ENCODE measurements at regions not wholly inside any gene's neighbourhood (a gene's known extent, or its start where the extent isn't known, plus 50 kb on each side); places are given as distances from the start of the nearest gene placed in this dataset.

GRCh38 chr4:56219447-56219846 lies 167.8 kb downstream of the AASDH start:
- intact Hi-C loops (cut with DNase I): no loop called here
- Histone ChIP-seq H3K9me3 (ENCODE audit: control insufficient read depth, low read length) (no peaks in the 10 kb centered on the region), H3K27ac (ENCODE audit: low read depth in 1 of 2, low read length in 2 of 2) (no peak overlapping the region), H3K4me1 (ENCODE audit: control insufficient read depth in 1 of 2, insufficient read depth in 2 of 2, low read length in 2 of 2) (peaks cover 0 to 2% of the 10 kb centered on the region in 2 donors), H3K27me3 (ENCODE audit: control insufficient read depth in 1 of 2, insufficient read depth in 2 of 2, low read length in 1 of 2) (no peaks in the 10 kb centered on the region), H3K4me3 (ENCODE audit: low read length in 2 of 2) (no peak overlapping the region), H3K36me3 (ENCODE audit: control insufficient read depth in 1 of 2, insufficient read depth in 2 of 2, low read length in 1 of 2) (no peaks in the 10 kb centered on the region)
- 91 to 92% methylated on average over 3 of the region's 3 CpGs for WGBS, 2 donors
- ATAC-seq (ENCODE audit: low FRiP score): no peak
- no peak for DNase-seq

GRCh38 chr4:56218230-56218895 lies 168.9 kb downstream of the AASDH start:
- DNase-seq (no peak), ATAC-seq (ENCODE audit: low FRiP score) (no peak)
- intact Hi-C loops (cut with DNase I): no loop called here

GRCh38 chr4:56217343-56217890 lies 169.9 kb downstream of the AASDH start:
- no peak overlapping the region for H3K27ac ChIP-seq (ENCODE audit: low read depth in 1 of 2, low read length in 2 of 2)
- intact Hi-C loops (cut with DNase I): no loop called here
- ATAC-seq (ENCODE audit: low FRiP score) (no peak), DNase-seq (no peak)
- H3K4me1 ChIP-seq (ENCODE audit: control insufficient read depth in 1 of 2, insufficient read depth in 2 of 2, low read length in 2 of 2): peaks cover 0 to 2% of the 10 kb centered on the region in 2 donors
- no peaks in the 10 kb centered on the region for H3K36me3 ChIP-seq (ENCODE audit: control insufficient read depth in 1 of 2, insufficient read depth in 2 of 2, low read length in 1 of 2)
- WGBS, 2 donors: 54 to 59% methylated on average over 3 of the region's 3 CpGs
- H3K27me3 ChIP-seq (ENCODE audit: control insufficient read depth in 1 of 2, insufficient read depth in 2 of 2, low read length in 1 of 2): no peaks in the 10 kb centered on the region
- H3K4me3 ChIP-seq (ENCODE audit: low read length in 2 of 2): no peak overlapping the region
- H3K9me3 ChIP-seq (ENCODE audit: control insufficient read depth, low read length): no peaks in the 10 kb centered on the region

More at GRCh38 chr4:56218230-56218895, 168.9 kb downstream of the AASDH start:
- Histone ChIP-seq H3K4me3 (ENCODE audit: low read length in 2 of 2) (no peak overlapping the region), H3K9me3 (ENCODE audit: control insufficient read depth, low read length) (no peaks in the 10 kb centered on the region), H3K36me3 (ENCODE audit: control insufficient read depth in 1 of 2, insufficient read depth in 2 of 2, low read length in 1 of 2) (no peaks in the 10 kb centered on the region), H3K27me3 (ENCODE audit: control insufficient read depth in 1 of 2, insufficient read depth in 2 of 2, low read length in 1 of 2) (no peaks in the 10 kb centered on the region), H3K4me1 (ENCODE audit: control insufficient read depth in 1 of 2, insufficient read depth in 2 of 2, low read length in 2 of 2) (peaks cover 0 to 2% of the 10 kb centered on the region in 2 donors), H3K27ac (ENCODE audit: low read depth in 1 of 2, low read length in 2 of 2) (no peak overlapping the region)
- WGBS, 2 donors: 76 to 89% methylated on average over 2 of the region's 2 CpGs

- H3K4me3 ChIP-seq (ENCODE audit: low read length in 2 of 2): no peak overlapping the region
- ATAC-seq (ENCODE audit: low FRiP score) (peak; percentile 24), DNase-seq (peak in 1 of 2 donors; percentile 56)
- no peaks in the 10 kb centered on the region for H3K36me3 ChIP-seq (ENCODE audit: control insufficient read depth in 1 of 2, insufficient read depth in 2 of 2, low read length in 1 of 2)
- peaks cover 0 to 2% of the 10 kb centered on the region in 2 donors for H3K4me1 ChIP-seq (ENCODE audit: control insufficient read depth in 1 of 2, insufficient read depth in 2 of 2, low read length in 2 of 2)
- peaks cover 2% of the 10 kb centered on the region for H3K9me3 ChIP-seq (ENCODE audit: control insufficient read depth, low read length)
- no peaks in the 10 kb centered on the region for H3K27me3 ChIP-seq (ENCODE audit: control insufficient read depth in 1 of 2, insufficient read depth in 2 of 2, low read length in 1 of 2)
- intact Hi-C loops (cut with DNase I): no loop called here
- 45 to 53% methylated on average over 3 of the region's 3 CpGs for WGBS, 2 donors
- H3K27ac ChIP-seq (ENCODE audit: low read depth in 1 of 2, low read length in 2 of 2): no peak overlapping the region
Measured at GRCh38 chr4:56215901-56216300, 171.4 kb downstream of the AASDH start.

GRCh38 chr4:56215141-56215783 lies 172.0 kb downstream of the AASDH start:
- no peaks in the 10 kb centered on the region for H3K27me3 ChIP-seq (ENCODE audit: control insufficient read depth in 1 of 2, insufficient read depth in 2 of 2, low read length in 1 of 2)
- peaks cover 2% of the 10 kb centered on the region for H3K9me3 ChIP-seq (ENCODE audit: control insufficient read depth, low read length)
- ATAC-seq (ENCODE audit: low FRiP score): no peak
- WGBS, 2 donors: 60 to 63% methylated on average over 4 of the region's 4 CpGs
- DNase-seq: no peak
- intact Hi-C loops (cut with DNase I): no loop called here
- no peaks in the 10 kb centered on the region for H3K36me3 ChIP-seq (ENCODE audit: control insufficient read depth in 1 of 2, insufficient read depth in 2 of 2, low read length in 1 of 2)
- no peak overlapping the region for H3K27ac ChIP-seq (ENCODE audit: low read depth in 1 of 2, low read length in 2 of 2)
- peaks cover 0 to 2% of the 10 kb centered on the region in 2 donors for H3K4me1 ChIP-seq (ENCODE audit: control insufficient read depth in 1 of 2, insufficient read depth in 2 of 2, low read length in 2 of 2)
- no peak overlapping the region for H3K4me3 ChIP-seq (ENCODE audit: low read length in 2 of 2)

GRCh38 chr4:56213543-56213942 lies 173.7 kb downstream of the AASDH start:
- no peaks in the 10 kb centered on the region for H3K27me3 ChIP-seq (ENCODE audit: control insufficient read depth in 1 of 2, insufficient read depth in 2 of 2, low read length in 1 of 2)
- H3K27ac ChIP-seq (ENCODE audit: low read depth in 1 of 2, low read length in 2 of 2): no peak overlapping the region
- H3K4me3 ChIP-seq (ENCODE audit: low read length in 2 of 2): no peak overlapping the region
- H3K9me3 ChIP-seq (ENCODE audit: control insufficient read depth, low read length): peaks cover 2% of the 10 kb centered on the region
- intact Hi-C loops (cut with DNase I): no loop called here
- DNase-seq: no peak
- peaks cover 0 to 2% of the 10 kb centered on the region in 2 donors for H3K4me1 ChIP-seq (ENCODE audit: control insufficient read depth in 1 of 2, insufficient read depth in 2 of 2, low read length in 2 of 2)
- 86 to 88% methylated on average over 3 of the region's 3 CpGs for WGBS, 2 donors
- no peak for ATAC-seq (ENCODE audit: low FRiP score)
- H3K36me3 ChIP-seq (ENCODE audit: control insufficient read depth in 1 of 2, insufficient read depth in 2 of 2, low read length in 1 of 2): no peaks in the 10 kb centered on the region

GRCh38 chr4:56212774-56213173 lies 174.5 kb downstream of the AASDH start:
- Histone ChIP-seq H3K4me3 (ENCODE audit: low read length in 2 of 2) (no peak overlapping the region), H3K9me3 (ENCODE audit: control insufficient read depth, low read length) (peaks cover 2% of the 10 kb centered on the region), H3K36me3 (ENCODE audit: control insufficient read depth in 1 of 2, insufficient read depth in 2 of 2, low read length in 1 of 2) (no peaks in the 10 kb centered on the region), H3K27ac (ENCODE audit: low read depth in 1 of 2, low read length in 2 of 2) (no peak overlapping the region), H3K27me3 (ENCODE audit: control insufficient read depth in 1 of 2, insufficient read depth in 2 of 2, low read length in 1 of 2) (no peaks in the 10 kb centered on the region), H3K4me1 (ENCODE audit: control insufficient read depth in 1 of 2, insufficient read depth in 2 of 2, low read length in 2 of 2) (peaks cover 0 to 2% of the 10 kb centered on the region in 2 donors)
- WGBS, 2 donors: 95 to 96% methylated on average over 2 of the region's 2 CpGs
- DNase-seq: no peak
- intact Hi-C loops (cut with DNase I): no loop called here
- ATAC-seq (ENCODE audit: low FRiP score): no peak

GRCh38 chr4:56211202-56211601 lies 176.1 kb downstream of the AASDH start:
- intact Hi-C loops (cut with DNase I): no loop called here
- no peak for ATAC-seq (ENCODE audit: low FRiP score)
- H3K27me3 ChIP-seq (ENCODE audit: control insufficient read depth in 1 of 2, insufficient read depth in 2 of 2, low read length in 1 of 2): no peaks in the 10 kb centered on the region
- WGBS, 2 donors: 95 to 96% methylated on average over 3 of the region's 3 CpGs
- H3K4me1 ChIP-seq (ENCODE audit: control insufficient read depth in 1 of 2, insufficient read depth in 2 of 2, low read length in 2 of 2): peaks cover 0 to 2% of the 10 kb centered on the region in 2 donors
- no peak overlapping the region for H3K4me3 ChIP-seq (ENCODE audit: low read length in 2 of 2)
- peaks cover 2% of the 10 kb centered on the region for H3K9me3 ChIP-seq (ENCODE audit: control insufficient read depth, low read length)
- no peak for DNase-seq
- no peak overlapping the region for H3K27ac ChIP-seq (ENCODE audit: low read depth in 1 of 2, low read length in 2 of 2)
- no peaks in the 10 kb centered on the region for H3K36me3 ChIP-seq (ENCODE audit: control insufficient read depth in 1 of 2, insufficient read depth in 2 of 2, low read length in 1 of 2)

GRCh38 chr4:56210397-56210796 lies 176.9 kb downstream of the AASDH start:
- H3K9me3 ChIP-seq (ENCODE audit: control insufficient read depth, low read length): peaks cover 2% of the 10 kb centered on the region
- ATAC-seq (ENCODE audit: low FRiP score): no peak
- H3K4me3 ChIP-seq (ENCODE audit: low read length in 2 of 2): no peak overlapping the region
- no peak overlapping the region for H3K27ac ChIP-seq (ENCODE audit: low read depth in 1 of 2, low read length in 2 of 2)
- peaks cover 0 to 2% of the 10 kb centered on the region in 2 donors for H3K4me1 ChIP-seq (ENCODE audit: control insufficient read depth in 1 of 2, insufficient read depth in 2 of 2, low read length in 2 of 2)
- DNase-seq: no peak
- H3K36me3 ChIP-seq (ENCODE audit: control insufficient read depth in 1 of 2, insufficient read depth in 2 of 2, low read length in 1 of 2): no peaks in the 10 kb centered on the region
- 50 to 51% methylated on average over 1 of the region's 1 CpG for WGBS, 2 donors
- no peaks in the 10 kb centered on the region for H3K27me3 ChIP-seq (ENCODE audit: control insufficient read depth in 1 of 2, insufficient read depth in 2 of 2, low read length in 1 of 2)
- intact Hi-C loops (cut with DNase I): no loop called here
